Transverse colon (tissue), 3 donors: ENCODE measurements at regions not wholly inside any gene's neighbourhood (a gene's known extent, or its start where the extent isn't known, plus 50 kb on each side); places are given as distances from the start of the nearest gene placed in this dataset.

Experiments
- EP300 ChIP-seq: sonication (generic); formaldehyde crosslinking; IDR thresholded peaks from one replicate; pipeline ENCODE4 v1.6.1; 2017; ENCODE audit warnings: antibody characterized with exemption, low read depth
- POLR2A ChIP-seq: fragments of 450-650 bp; IDR thresholded peaks from one replicate; pipeline ENCODE4 v1.6.1; 2016; ENCODE audit warnings: antibody characterized with exemption, mild to moderate bottlenecking, moderate library complexity
- TF ChIP-seq, protein P1 (sequence below), 5 experiments: fragments of 200-600 bp in 3 of 5; fragments of 450-650 bp in 2 of 5; sonication (generic) in 3 of 5; IDR thresholded peaks; 1 replicate in 2 of 5; 2 replicates in 3 of 5; pipeline ENCODE4 v1.5.1; 2016 to 2017; ENCODE audit warnings: antibody characterized with exemption in 5 of 5, inconsistent platforms in 3 of 5, mild to moderate bottlenecking in 2 of 5, moderate library complexity in 1 of 5

DNA sequence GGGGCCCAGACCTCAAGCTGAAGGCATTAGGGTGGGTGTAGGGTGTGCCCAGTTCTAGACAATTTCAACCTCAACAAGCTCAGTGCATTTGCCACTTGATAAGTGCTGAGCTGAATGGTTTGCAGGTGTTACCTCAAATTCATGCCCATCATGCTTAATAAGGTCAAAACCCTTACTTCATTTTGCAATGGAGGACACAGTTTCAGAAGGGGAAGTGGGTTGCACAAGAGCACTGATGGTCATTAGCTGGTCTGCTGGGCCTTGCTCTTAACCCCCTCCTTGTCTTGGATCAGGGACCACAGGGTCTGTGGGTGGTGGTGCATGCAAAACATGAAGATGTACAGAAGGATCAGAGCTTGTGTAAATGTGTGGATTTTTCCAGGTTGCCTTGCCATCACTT is 71.0 kb upstream of the SIRPA start:
- TF ChIP-seq, protein P1, sequence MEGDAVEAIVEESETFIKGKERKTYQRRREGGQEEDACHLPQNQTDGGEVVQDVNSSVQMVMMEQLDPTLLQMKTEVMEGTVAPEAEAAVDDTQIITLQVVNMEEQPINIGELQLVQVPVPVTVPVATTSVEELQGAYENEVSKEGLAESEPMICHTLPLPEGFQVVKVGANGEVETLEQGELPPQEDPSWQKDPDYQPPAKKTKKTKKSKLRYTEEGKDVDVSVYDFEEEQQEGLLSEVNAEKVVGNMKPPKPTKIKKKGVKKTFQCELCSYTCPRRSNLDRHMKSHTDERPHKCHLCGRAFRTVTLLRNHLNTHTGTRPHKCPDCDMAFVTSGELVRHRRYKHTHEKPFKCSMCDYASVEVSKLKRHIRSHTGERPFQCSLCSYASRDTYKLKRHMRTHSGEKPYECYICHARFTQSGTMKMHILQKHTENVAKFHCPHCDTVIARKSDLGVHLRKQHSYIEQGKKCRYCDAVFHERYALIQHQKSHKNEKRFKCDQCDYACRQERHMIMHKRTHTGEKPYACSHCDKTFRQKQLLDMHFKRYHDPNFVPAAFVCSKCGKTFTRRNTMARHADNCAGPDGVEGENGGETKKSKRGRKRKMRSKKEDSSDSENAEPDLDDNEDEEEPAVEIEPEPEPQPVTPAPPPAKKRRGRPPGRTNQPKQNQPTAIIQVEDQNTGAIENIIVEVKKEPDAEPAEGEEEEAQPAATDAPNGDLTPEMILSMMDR (IDR thresholded peaks at IDR 0.05) = no peak
- TF ChIP-seq POLR2A = no peak
- TF ChIP-seq EP300 = no peak
